HG03196 (cell line): ENCODE measurements at regions not wholly inside any gene's neighbourhood (a gene's known extent, or its start where the extent isn't known, plus 50 kb on each side); places are given as distances from the start of the nearest gene placed in this dataset.
"Not testable (repeated sequence)": the region's sequence is repeated elsewhere in the genome, so short reads cannot be mapped to it uniquely, and the experiment has no call there.

Experiments
- ATAC-seq: cut with Tn5 transposase; IDR thresholded peaks from one replicate; pipeline ENCODE4 v1.9.1; 2021; ENCODE audit not compliant: unreplicated experiment

- ATAC-seq, result no peak
These were observed 438.5 kb upstream of the PLXNA2 start for GRCh38 chr1:208682664-208683013.

- ATAC-seq, result no peak
These were observed 439.0 kb upstream of the PLXNA2 start for GRCh38 chr1:208683141-208683540.

- no peak for ATAC-seq
These were observed 440.0 kb upstream of the PLXNA2 start for GRCh38 chr1:208684192-208684591.

- ATAC-seq, result no peak
These were observed 442.4 kb upstream of the PLXNA2 start for GRCh38 chr1:208686592-208686991.

GRCh38 chr1:208688656-208689315, 444.6 kb upstream of the PLXNA2 start:
- ATAC-seq, result no peak

- no peak for ATAC-seq
These were observed 446.8 kb upstream of the PLXNA2 start for GRCh38 chr1:208691012-208691411.

- ATAC-seq, result no peak
These were observed 465.8 kb upstream of the PLXNA2 start for GRCh38 chr1:208709981-208710380.

- ATAC-seq, result no peak
These were observed 470.1 kb upstream of the PLXNA2 start for GRCh38 chr1:208714323-208714722.

GRCh38 chr1:208717525-208717924, 473.3 kb upstream of the PLXNA2 start:
- ATAC-seq, result no peak

GRCh38 chr1:208722592-208722991, 478.4 kb upstream of the PLXNA2 start:
- no peak for ATAC-seq

GRCh38 chr1:208724079-208724478, 479.9 kb upstream of the PLXNA2 start:
- ATAC-seq, result no peak

- ATAC-seq, result no peak
These were observed 484.6 kb upstream of the PLXNA2 start for GRCh38 chr1:208728815-208729214.

- ATAC-seq, result peak; percentile 89
These were observed 488.0 kb upstream of the PLXNA2 start for GRCh38 chr1:208731981-208732821.

GRCh38 chr1:208737161-208737560, 493.0 kb upstream of the PLXNA2 start:
- ATAC-seq, result no peak

- peak; percentile 53 for ATAC-seq
These were observed 493.7 kb upstream of the PLXNA2 start for GRCh38 chr1:208737922-208738321.

- not testable (repeated sequence) for ATAC-seq
These were observed 495.5 kb upstream of the PLXNA2 start for GRCh38 chr1:208739636-208740035.

GRCh38 chr1:208741296-208741695, 497.1 kb upstream of the PLXNA2 start:
- no peak for ATAC-seq

- no peak for ATAC-seq
These were observed 499.2 kb upstream of the PLXNA2 start for GRCh38 chr1:208743361-208743760.

GRCh38 chr1:208747979-208748378, 503.8 kb upstream of the PLXNA2 start:
- no peak for ATAC-seq

GRCh38 chr1:208748387-208749165, 504.4 kb upstream of the PLXNA2 start:
- no peak for ATAC-seq

GRCh38 chr1:208756339-208756981, 512.3 kb upstream of the PLXNA2 start:
- no peak for ATAC-seq
